GM12875 (cell line): ENCODE measurements at regions not wholly inside any gene's neighbourhood (a gene's known extent, or its start where the extent isn't known, plus 50 kb on each side); places are given as distances from the start of the nearest gene placed in this dataset.

Source experiments
- H3K4me3 ChIP-seq: one replicate; pipeline ENCODE4 v1.5.1; 2011; ENCODE audit warnings: low read depth, low read length, control low read depth
- CTCF ChIP-seq: IDR thresholded peaks from 2 replicates; pipeline ENCODE4 v1.5.1; 2011; ENCODE audit warnings: low read depth, mild to moderate bottlenecking, control low read depth, inconsistent platforms, low read length, moderate library complexity, borderline replicate concordance; ENCODE audit not compliant: insufficient read depth

GRCh38 chr14:71725922-71726579, 206.2 kb upstream of the RGS6 start:
- no peak for TF ChIP-seq CTCF
- H3K4me3 ChIP-seq, result no peak overlapping the region

- TF ChIP-seq CTCF, result no peak
These were observed 205.6 kb upstream of the RGS6 start for GRCh38 chr14:71726580-71727021.

GRCh38 chr14:71728386-71728785, 203.8 kb upstream of the RGS6 start:
- no peak for TF ChIP-seq CTCF
- no peak overlapping the region for H3K4me3 ChIP-seq

More at GRCh38 chr14:71726580-71727021, 205.6 kb upstream of the RGS6 start:
- no peak overlapping the region for H3K4me3 ChIP-seq

- no peak overlapping the region for H3K4me3 ChIP-seq
- TF ChIP-seq CTCF, result no peak
These were observed 202.6 kb upstream of the RGS6 start for GRCh38 chr14:71729596-71729995.

GRCh38 chr14:71730471-71730870, 201.8 kb upstream of the RGS6 start:
- no peak for TF ChIP-seq CTCF
- H3K4me3 ChIP-seq, result no peak overlapping the region

GRCh38 chr14:71731096-71731495, 201.1 kb upstream of the RGS6 start:
- H3K4me3 ChIP-seq, result no peak overlapping the region
- TF ChIP-seq CTCF, result no peak

GRCh38 chr14:71733210-71733883, 198.9 kb upstream of the RGS6 start:
- H3K4me3 ChIP-seq, result no peak overlapping the region
- TF ChIP-seq CTCF, result no peak
